Fibroblast of lung (primary cell): ENCODE measurements at regions not wholly inside any gene's neighbourhood (a gene's known extent, or its start where the extent isn't known, plus 50 kb on each side); places are given as distances from the start of the nearest gene placed in this dataset.
"Not testable (repeated sequence)": the region's sequence is repeated elsewhere in the genome, so short reads cannot be mapped to it uniquely, and the experiment has no call there.

ENCODE experiments used
- EZH2 ChIP-seq: IDR thresholded peaks from 2 replicates; pipeline ENCODE4 v1.5.1; 2012; ENCODE audit warnings: low read length, control low read depth, mild to moderate bottlenecking; ENCODE audit errors: missing control alignments
- TF ChIP-seq, protein P1 (sequence below), 2 donors: IDR thresholded peaks in 1 of 2; conservative IDR thresholded peaks in 1 of 2; 1 replicate in 1 of 2; 2 replicates in 1 of 2; pipeline ENCODE4 v1.5.1; 2011 to 2012; ENCODE audit warnings: low read length in 2 of 2, control low read depth in 1 of 2, inconsistent platforms in 1 of 2, low read depth in 1 of 2, mild to moderate bottlenecking in 1 of 2

DNA sequence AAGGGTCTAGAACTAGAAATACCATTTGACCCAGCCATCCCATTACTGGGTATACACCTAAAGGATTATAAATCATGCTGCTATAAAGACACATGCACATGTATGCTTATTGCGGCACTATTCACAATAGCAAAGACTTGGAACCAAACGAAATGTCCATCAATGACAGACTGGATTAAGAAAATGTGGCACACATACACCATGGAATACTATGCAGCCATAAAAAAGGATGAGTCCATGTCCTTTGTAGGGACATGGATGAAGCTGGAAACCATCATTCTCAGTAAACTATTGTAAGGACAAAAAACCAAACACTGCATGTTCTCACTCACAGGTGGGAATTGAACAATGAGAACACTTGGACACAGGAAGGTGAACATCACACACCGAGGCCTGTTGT lies 314.1 kb downstream of the FRK start:
- TF ChIP-seq, protein P1, sequence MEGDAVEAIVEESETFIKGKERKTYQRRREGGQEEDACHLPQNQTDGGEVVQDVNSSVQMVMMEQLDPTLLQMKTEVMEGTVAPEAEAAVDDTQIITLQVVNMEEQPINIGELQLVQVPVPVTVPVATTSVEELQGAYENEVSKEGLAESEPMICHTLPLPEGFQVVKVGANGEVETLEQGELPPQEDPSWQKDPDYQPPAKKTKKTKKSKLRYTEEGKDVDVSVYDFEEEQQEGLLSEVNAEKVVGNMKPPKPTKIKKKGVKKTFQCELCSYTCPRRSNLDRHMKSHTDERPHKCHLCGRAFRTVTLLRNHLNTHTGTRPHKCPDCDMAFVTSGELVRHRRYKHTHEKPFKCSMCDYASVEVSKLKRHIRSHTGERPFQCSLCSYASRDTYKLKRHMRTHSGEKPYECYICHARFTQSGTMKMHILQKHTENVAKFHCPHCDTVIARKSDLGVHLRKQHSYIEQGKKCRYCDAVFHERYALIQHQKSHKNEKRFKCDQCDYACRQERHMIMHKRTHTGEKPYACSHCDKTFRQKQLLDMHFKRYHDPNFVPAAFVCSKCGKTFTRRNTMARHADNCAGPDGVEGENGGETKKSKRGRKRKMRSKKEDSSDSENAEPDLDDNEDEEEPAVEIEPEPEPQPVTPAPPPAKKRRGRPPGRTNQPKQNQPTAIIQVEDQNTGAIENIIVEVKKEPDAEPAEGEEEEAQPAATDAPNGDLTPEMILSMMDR (conservative IDR thresholded peaks at IDR 0.05 in 1 of 2, IDR thresholded peaks at IDR 0.05 in 1 of 2; ENCODE audit: low read depth in 1 of 2, low read length in 2 of 2): not testable (repeated sequence)
- not testable (repeated sequence) for TF ChIP-seq EZH2
